Colonic mucosa (tissue), 4 donors: ENCODE measurements at regions not wholly inside any gene's neighbourhood (a gene's known extent, or its start where the extent isn't known, plus 50 kb on each side); places are given as distances from the start of the nearest gene placed in this dataset.

Experiments used
- DNase-seq: peaks from one replicate; pipeline ENCODE4 v3.0.0-alpha.2; 2020
- H3K27ac ChIP-seq: fragments of 200-600 bp; one replicate; pipeline ENCODE4 v1.8.0; 2021
- H3K27me3 ChIP-seq: fragments of 200-600 bp; one replicate; pipeline ENCODE4 v1.8.0; 2021
- H3K36me3 ChIP-seq: fragments of 200-600 bp; one replicate; pipeline ENCODE4 v1.8.0; 2021
- H3K4me1 ChIP-seq: fragments of 200-600 bp; one replicate; pipeline ENCODE4 v1.8.0; 2021; ENCODE audit warnings: mild to moderate bottlenecking
- H3K4me3 ChIP-seq: fragments of 200-600 bp; one replicate; pipeline ENCODE4 v1.8.0; 2021
- H3K9ac ChIP-seq, 2 donors: one replicate each; pipeline ENCODE4 v1.7.0; 2013; ENCODE audit warnings: control low read depth in 2 of 2, low read depth in 2 of 2, low read length in 2 of 2
- H3K9me3 ChIP-seq: fragments of 200-600 bp; one replicate; pipeline ENCODE4 v1.8.0; 2021
- CTCF ChIP-seq: fragments of 200-600 bp; IDR thresholded peaks from one replicate; pipeline ENCODE4 v1.8.0; 2022; ENCODE audit warnings: antibody characterized with exemption, mild to moderate bottlenecking
- intact Hi-C: fragments of 100-400 bp; cut with DNase I; formaldehyde crosslinking; loops from one replicate; pipeline ENCODE4 v1.14.1; 2022
- donor health status: healthy.
- donor health status: DM: no; HTN: no; CAD: no.
- donor health status: DM: no; HTN: no; CAD: no.

GRCh38 chrX:140916872-140917271 lies 85.5 kb upstream of the SPANXB1 start:
- no peaks in the 10 kb centered on the region for H3K27me3 ChIP-seq
- no peak for TF ChIP-seq CTCF
- H3K9ac ChIP-seq, result no peak overlapping the region
- intact Hi-C loops, result loop anchor here (5.0 kb wide), 1 partner anchor 360 kb away; no protein-coding TSS in a partner anchor
- no peaks in the 10 kb centered on the region for H3K4me1 ChIP-seq
- no peak overlapping the region for H3K4me3 ChIP-seq
- no peaks in the 10 kb centered on the region for H3K9me3 ChIP-seq
- DNase-seq, result no peak
- H3K27ac ChIP-seq, result no peak overlapping the region
- H3K36me3 ChIP-seq, result no peaks in the 10 kb centered on the region

- TF ChIP-seq CTCF, result no peak
- no peaks in the 10 kb centered on the region for H3K27me3 ChIP-seq
- intact Hi-C loops, result loop anchor here (5.0 kb wide), 1 partner anchor 360 kb away; no protein-coding TSS in a partner anchor
- no peaks in the 10 kb centered on the region for H3K36me3 ChIP-seq
- H3K4me1 ChIP-seq, result no peaks in the 10 kb centered on the region
- no peak overlapping the region for H3K9ac ChIP-seq
- no peaks in the 10 kb centered on the region for H3K9me3 ChIP-seq
- H3K4me3 ChIP-seq, result no peak overlapping the region
- no peak for DNase-seq
- H3K27ac ChIP-seq, result no peak overlapping the region
Observed at GRCh38 chrX:140917354-140918115, 84.9 kb upstream of the SPANXB1 start.

GRCh38 chrX:140918398-140919038 lies 83.9 kb upstream of the SPANXB1 start:
- TF ChIP-seq CTCF, result peak; percentile 45
- Histone ChIP-seq H3K9ac (no peak overlapping the region), H3K4me1 (no peaks in the 10 kb centered on the region), H3K4me3 (no peak overlapping the region), H3K27ac (no peak overlapping the region), H3K36me3 (no peaks in the 10 kb centered on the region), H3K9me3 (no peaks in the 10 kb centered on the region), H3K27me3 (no peaks in the 10 kb centered on the region)
- intact Hi-C loops, result loop anchor here (5.0 kb wide), 1 partner anchor 359 kb away; no protein-coding TSS in a partner anchor
- no peak for DNase-seq

GRCh38 chrX:140920416-140920815 lies 82.0 kb upstream of the SPANXB1 start:
- Histone ChIP-seq H3K27ac (no peak overlapping the region), H3K27me3 (no peaks in the 10 kb centered on the region), H3K4me1 (no peaks in the 10 kb centered on the region), H3K4me3 (no peak overlapping the region), H3K36me3 (no peaks in the 10 kb centered on the region), H3K9me3 (no peaks in the 10 kb centered on the region), H3K9ac (no peak overlapping the region)
- intact Hi-C loops, result no loop called here
- no peak for DNase-seq
- TF ChIP-seq CTCF, result no peak

- no peak for TF ChIP-seq CTCF
- Histone ChIP-seq H3K27me3 (no peaks in the 10 kb centered on the region), H3K4me3 (no peak overlapping the region), H3K36me3 (no peaks in the 10 kb centered on the region), H3K4me1 (no peaks in the 10 kb centered on the region), H3K9ac (no peak overlapping the region), H3K9me3 (no peaks in the 10 kb centered on the region), H3K27ac (no peak overlapping the region)
- no peak for DNase-seq
- intact Hi-C loops, result no loop called here
Observed at GRCh38 chrX:140923118-140923517, 79.3 kb upstream of the SPANXB1 start.
